OCI-LY7 (cell line): ENCODE measurements at regions not wholly inside any gene's neighbourhood (a gene's known extent, or its start where the extent isn't known, plus 50 kb on each side); places are given as distances from the start of the nearest gene placed in this dataset.

ENCODE experiments used
- BruUV-seq: library from RNA; stranded (reverse); fragments of 400-500 nt; replicated peaks from 2 replicates; lab custom pipeline; 2021; lab: Mats Ljungman, UMichigan
- CTCF ChIA-PET: fragments of 300-600 bp; sonication (Branson Sonifier 250); formaldehyde crosslinking; loops from one replicate; lab custom pipeline; 2022; ENCODE audit warnings: antibody characterized with exemption; ENCODE audit not compliant: unreplicated experiment; lab: Charles Lee
- POLR2A ChIA-PET: fragments of 300-600 bp; sonication (Branson Sonifier 250); formaldehyde crosslinking; loops from one replicate; lab custom pipeline; 2022; ENCODE audit warnings: antibody characterized with exemption; lab: Charles Lee
- DNase-seq: peaks from one replicate; pipeline ENCODE4 v3.0.0-alpha.2; 2015; ENCODE audit warnings: low spot score
- H2AFZ ChIP-seq: fragments of 200-600 bp; sonication (generic), shearing (Covaris generic); 2 replicates; pipeline ENCODE4 v1.6.1; 2014; ENCODE audit warnings: mild to moderate bottlenecking, antibody characterized with exemption, low read length, moderate library complexity
- H3K27ac ChIP-seq: fragments of 200-600 bp; sonication (generic); 2 replicates; pipeline ENCODE4 v1.5.1; 2014; ENCODE audit warnings: mixed run types, low read depth, mild to moderate bottlenecking, moderate library complexity, low read length, inconsistent platforms; ENCODE audit not compliant: poor library complexity, severe bottlenecking
- H3K36me3 ChIP-seq: fragments of 200-600 bp; sonication (generic); 2 replicates; pipeline ENCODE4 v1.6.1; 2014; ENCODE audit warnings: mild to moderate bottlenecking, antibody characterized with exemption, low read length, moderate library complexity, mixed read lengths; ENCODE audit not compliant: insufficient read depth
- H3K4me1 ChIP-seq: fragments of 200-600 bp; sonication (generic); 2 replicates; pipeline ENCODE4 v1.5.1; 2014; ENCODE audit warnings: mild to moderate bottlenecking, low read length; ENCODE audit not compliant: insufficient read depth, poor library complexity, severe bottlenecking
- H3K4me2 ChIP-seq: fragments of 200-600 bp; sonication (generic); 2 replicates; pipeline ENCODE4 v1.6.1; 2014; ENCODE audit warnings: mild to moderate bottlenecking, low read length
- H3K4me3 ChIP-seq: fragments of 200-600 bp; sonication (generic); 2 replicates; pipeline ENCODE4 v1.5.1; 2014; ENCODE audit warnings: mild to moderate bottlenecking, low read depth, low read length; ENCODE audit not compliant: poor library complexity, severe bottlenecking
- H3K79me2 ChIP-seq: fragments of 200-600 bp; sonication (generic); 2 replicates; pipeline ENCODE4 v1.6.1; 2016; ENCODE audit warnings: low read depth, mild to moderate bottlenecking, low read length, moderate library complexity, mixed read lengths; ENCODE audit not compliant: insufficient read depth
- H3K9me2 ChIP-seq: fragments of 200-600 bp; sonication (generic); 2 replicates; pipeline ENCODE4 v1.6.1; 2016; ENCODE audit warnings: mild to moderate bottlenecking, low read length, mixed read lengths; ENCODE audit not compliant: insufficient read depth
- H3K9me3 ChIP-seq: fragments of 200-600 bp; sonication (generic); 2 replicates; pipeline ENCODE4 v1.6.1; 2014; ENCODE audit warnings: mild to moderate bottlenecking, mixed run types, low read length, mixed read lengths
- H4K20me1 ChIP-seq: fragments of 200-600 bp; sonication (generic); 2 replicates; pipeline ENCODE4 v1.6.1; 2014; ENCODE audit warnings: mild to moderate bottlenecking, antibody characterized with exemption, low read length, moderate library complexity, mixed read lengths; ENCODE audit not compliant: insufficient read depth
- EZH2phosphoT487 ChIP-seq: fragments of 200-600 bp; sonication (generic); IDR thresholded peaks from 2 replicates; pipeline ENCODE4 v1.6.1; 2018; ENCODE audit warnings: low read depth, borderline replicate concordance, mild to moderate bottlenecking, mixed run types, antibody characterized with exemption, low read length, moderate library complexity, mixed read lengths
- intact Hi-C: fragments of 100-400 bp; cut with micrococcal nuclease; formaldehyde crosslinking; loops from one replicate; pipeline ENCODE4 v1.10.0; 2022; ENCODE audit not compliant: unreplicated experiment
- TF ChIP-seq, protein P1 (sequence below): fragments of 200-600 bp; sonication (generic); conservative IDR thresholded peaks from 2 replicates; pipeline ENCODE4 v1.5.1; 2014; ENCODE audit warnings: mild to moderate bottlenecking, antibody characterized with exemption, low read length, moderate library complexity, mixed read lengths

DNA sequence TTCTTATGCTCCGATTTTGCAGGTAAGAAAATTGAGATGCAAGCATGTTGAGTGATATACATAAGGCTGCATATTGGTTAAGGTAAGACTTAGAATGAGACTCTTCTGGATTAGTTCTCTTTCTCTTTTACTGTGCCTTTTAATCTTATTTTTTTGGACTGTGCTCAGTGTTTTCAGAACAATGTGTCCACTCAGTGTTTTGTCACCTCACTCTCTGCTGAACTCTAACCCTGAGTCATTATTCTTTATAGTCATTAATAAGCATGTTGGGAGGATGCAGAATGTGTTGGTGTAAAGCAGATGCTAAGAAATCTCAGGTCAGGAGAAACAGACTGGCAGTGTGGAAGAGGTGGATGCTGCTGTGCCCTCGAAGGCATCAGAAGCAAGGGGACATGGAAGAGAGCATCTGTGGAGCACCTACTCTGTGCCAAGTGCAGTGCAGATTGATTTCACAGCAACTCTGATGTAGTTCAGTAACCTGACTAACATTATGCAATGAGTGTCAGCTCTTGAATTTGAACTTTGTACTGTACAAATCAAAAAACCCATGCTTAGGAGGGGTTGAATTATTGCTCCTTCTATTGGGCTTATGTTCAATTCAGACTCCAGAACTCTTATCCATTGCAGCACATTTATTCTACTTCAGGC lies 80.7 kb upstream of the LARGE1 start:
- Histone ChIP-seq H3K4me2 (no peak overlapping the region), H3K27ac (no peak overlapping the region), H2AFZ (no peak overlapping the region), H3K36me3 (no peaks in the 10 kb centered on the region), H3K79me2 (no peaks in the 10 kb centered on the region), H3K9me2 (no peaks in the 10 kb centered on the region), H3K4me3 (no peak overlapping the region), H3K4me1 (no peaks in the 10 kb centered on the region), H3K9me3 (no peaks in the 10 kb centered on the region), H4K20me1 (no peaks in the 10 kb centered on the region)
- TF ChIP-seq, protein P1, sequence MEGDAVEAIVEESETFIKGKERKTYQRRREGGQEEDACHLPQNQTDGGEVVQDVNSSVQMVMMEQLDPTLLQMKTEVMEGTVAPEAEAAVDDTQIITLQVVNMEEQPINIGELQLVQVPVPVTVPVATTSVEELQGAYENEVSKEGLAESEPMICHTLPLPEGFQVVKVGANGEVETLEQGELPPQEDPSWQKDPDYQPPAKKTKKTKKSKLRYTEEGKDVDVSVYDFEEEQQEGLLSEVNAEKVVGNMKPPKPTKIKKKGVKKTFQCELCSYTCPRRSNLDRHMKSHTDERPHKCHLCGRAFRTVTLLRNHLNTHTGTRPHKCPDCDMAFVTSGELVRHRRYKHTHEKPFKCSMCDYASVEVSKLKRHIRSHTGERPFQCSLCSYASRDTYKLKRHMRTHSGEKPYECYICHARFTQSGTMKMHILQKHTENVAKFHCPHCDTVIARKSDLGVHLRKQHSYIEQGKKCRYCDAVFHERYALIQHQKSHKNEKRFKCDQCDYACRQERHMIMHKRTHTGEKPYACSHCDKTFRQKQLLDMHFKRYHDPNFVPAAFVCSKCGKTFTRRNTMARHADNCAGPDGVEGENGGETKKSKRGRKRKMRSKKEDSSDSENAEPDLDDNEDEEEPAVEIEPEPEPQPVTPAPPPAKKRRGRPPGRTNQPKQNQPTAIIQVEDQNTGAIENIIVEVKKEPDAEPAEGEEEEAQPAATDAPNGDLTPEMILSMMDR = no peak
- TF ChIP-seq EZH2phosphoT487 = no peak
- DNase-seq = no peak
- intact Hi-C loops = loop anchor here (10.0 kb wide), 1 partner anchor 74 kb away; no protein-coding TSS in a partner anchor
- no TSS peak for BruUV-seq
- CTCF ChIA-PET = no interaction called here
- POLR2A ChIA-PET = no interaction called here

DNA sequence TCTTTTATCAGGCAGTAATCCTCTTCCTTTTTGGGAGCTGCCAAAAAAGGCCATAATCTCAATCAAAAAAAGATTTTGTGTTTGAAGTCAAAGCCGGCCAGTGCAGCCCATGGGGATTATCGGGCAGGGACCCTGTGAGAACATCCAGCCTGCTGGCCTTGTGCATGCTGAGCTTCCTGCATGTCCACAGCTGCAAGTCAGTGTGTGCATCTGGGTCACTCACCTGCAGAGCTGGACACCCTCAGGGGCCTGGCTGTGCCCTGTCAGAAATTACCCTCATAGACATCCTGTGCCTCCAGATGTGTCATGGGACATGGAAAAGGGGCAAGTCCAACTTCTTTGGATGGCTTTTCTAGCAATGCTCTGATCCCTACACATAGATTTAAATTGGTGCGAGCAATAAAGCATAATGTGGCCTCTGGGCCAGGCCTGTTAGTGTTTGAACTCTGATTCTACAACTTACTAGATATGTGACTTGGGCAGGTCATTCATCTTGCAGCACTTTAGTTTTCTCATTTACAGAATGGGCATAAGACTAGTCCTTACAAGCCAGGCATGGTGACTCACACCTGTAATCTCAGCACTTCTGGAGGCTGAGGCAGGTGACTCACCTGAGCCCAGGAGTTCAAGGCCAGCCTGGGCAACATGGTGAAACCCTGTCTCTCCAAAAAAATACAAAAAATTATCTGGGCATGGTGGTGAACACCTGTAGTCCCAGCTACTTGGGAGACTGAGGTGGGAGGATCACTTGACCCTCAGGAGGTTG lies 81.6 kb upstream of the LARGE1 start:
- ChIA-PET POLR2A (no interaction called here), CTCF (no interaction called here)
- no TSS peak for BruUV-seq
- Histone ChIP-seq H2AFZ (no peak overlapping the region), H3K4me2 (no peak overlapping the region), H3K4me1 (no peaks in the 10 kb centered on the region), H3K36me3 (no peaks in the 10 kb centered on the region), H3K9me3 (no peaks in the 10 kb centered on the region), H3K9me2 (no peaks in the 10 kb centered on the region), H3K79me2 (no peaks in the 10 kb centered on the region), H3K27ac (no peak overlapping the region), H4K20me1 (no peaks in the 10 kb centered on the region), H3K4me3 (no peak overlapping the region)
- TF ChIP-seq, protein P1 = no peak
- TF ChIP-seq EZH2phosphoT487 = no peak
- intact Hi-C loops = loop anchor here (10.0 kb wide), 1 partner anchor 73 kb away; no protein-coding TSS in a partner anchor
- no peak for DNase-seq
